H9 (cell line): ENCODE measurements at regions not wholly inside any gene's neighbourhood (a gene's known extent, or its start where the extent isn't known, plus 50 kb on each side); places are given as distances from the start of the nearest gene placed in this dataset.

ENCODE experiments used
- DNase-seq: peaks from one replicate; pipeline ENCODE4 v3.0.0-alpha.2; 2017
- H2AFZ ChIP-seq: one replicate; pipeline ENCODE4 v1.6.1; 2013; ENCODE audit warnings: mild to moderate bottlenecking, low read length, control low read depth, moderate library complexity
- H2AK5ac ChIP-seq: 2 replicates; pipeline ENCODE4 v1.6.1; 2013; ENCODE audit warnings: low read length, control low read depth, mixed read lengths; ENCODE audit not compliant: insufficient read length
- H2BK120ac ChIP-seq: one replicate; pipeline ENCODE4 v1.6.1; 2013; ENCODE audit warnings: low read depth, mild to moderate bottlenecking, low read length, control low read depth, inconsistent platforms; ENCODE audit not compliant: poor library complexity, severe bottlenecking
- H2BK12ac ChIP-seq: 2 replicates; pipeline ENCODE4 v1.6.1; 2013; ENCODE audit warnings: low read length, control low read depth, mixed read lengths, low read depth; ENCODE audit not compliant: insufficient read length
- H2BK15ac ChIP-seq: 2 replicates; pipeline ENCODE4 v1.6.1; 2013; ENCODE audit warnings: low read depth, low read length, control low read depth
- H2BK20ac ChIP-seq: one replicate; pipeline ENCODE4 v1.6.1; 2013; ENCODE audit warnings: low read depth, mild to moderate bottlenecking, low read length, control low read depth, inconsistent platforms; ENCODE audit not compliant: poor library complexity, severe bottlenecking
- H2BK5ac ChIP-seq: 2 replicates; pipeline ENCODE4 v1.6.1; 2013; ENCODE audit warnings: low read length, control low read depth, mixed read lengths; ENCODE audit not compliant: insufficient read length
- H3K14ac ChIP-seq: 2 replicates; pipeline ENCODE4 v1.6.1; 2013; ENCODE audit warnings: low read length, control low read depth; ENCODE audit not compliant: insufficient read depth
- H3K18ac ChIP-seq: 2 replicates; pipeline ENCODE4 v1.6.1; 2013; ENCODE audit warnings: low read depth, mild to moderate bottlenecking, mixed read lengths, low read length, control low read depth; ENCODE audit not compliant: insufficient read length
- H3K23ac ChIP-seq: 2 replicates; pipeline ENCODE4 v1.6.1; 2013; ENCODE audit warnings: low read length, control low read depth, mixed read lengths, low read depth; ENCODE audit not compliant: insufficient read length
- H3K23me2 ChIP-seq: 2 replicates; pipeline ENCODE4 v1.6.1; 2013; ENCODE audit warnings: low read depth, mild to moderate bottlenecking, mixed read lengths, low read length, control low read depth; ENCODE audit not compliant: insufficient read length, poor library complexity, severe bottlenecking
- H3K27ac ChIP-seq: 2 replicates; pipeline ENCODE4 v1.5.1; 2013; ENCODE audit warnings: low read length, control low read depth, mixed read lengths, low read depth; ENCODE audit not compliant: insufficient read length
- H3K27me3 ChIP-seq: 2 replicates; pipeline ENCODE4 v1.6.1; 2013; ENCODE audit warnings: low read length, control low read depth, inconsistent platforms; ENCODE audit not compliant: insufficient read depth
- H3K4ac ChIP-seq: 2 replicates; pipeline ENCODE4 v1.6.1; 2013; ENCODE audit warnings: low read depth, mild to moderate bottlenecking, control low read depth, inconsistent platforms, low read length, moderate library complexity
- H3K4me1 ChIP-seq: 2 replicates; pipeline ENCODE4 v1.6.1; 2013; ENCODE audit warnings: low read length, control low read depth, inconsistent platforms; ENCODE audit not compliant: insufficient read depth
- H3K4me2 ChIP-seq: 2 replicates; pipeline ENCODE4 v1.6.1; 2013; ENCODE audit warnings: low read length, control low read depth, mixed read lengths; ENCODE audit not compliant: insufficient read length, insufficient read depth
- H3K56ac ChIP-seq: 2 replicates; pipeline ENCODE4 v1.6.1; 2013; ENCODE audit warnings: low read depth, mild to moderate bottlenecking, mixed read lengths, low read length, control low read depth; ENCODE audit not compliant: insufficient read length
- H3K79me1 ChIP-seq: 2 replicates; pipeline ENCODE4 v1.6.1; 2013; ENCODE audit warnings: low read depth, mild to moderate bottlenecking, moderate library complexity, low read length, control low read depth, inconsistent platforms; ENCODE audit not compliant: insufficient read depth, poor library complexity, severe bottlenecking
- H3K79me2 ChIP-seq: 2 replicates; pipeline ENCODE4 v1.6.1; 2013; ENCODE audit warnings: low read length, control low read depth, inconsistent platforms; ENCODE audit not compliant: insufficient read depth
- H3K9ac ChIP-seq: 2 replicates; pipeline ENCODE4 v1.6.1; 2013; ENCODE audit warnings: low read length, control low read depth, mixed read lengths; ENCODE audit not compliant: insufficient read length; ENCODE audit errors: extremely low read depth
- H3K9me3 ChIP-seq: one replicate; pipeline ENCODE4 v1.6.1; 2013; ENCODE audit warnings: low read depth, low read length, inconsistent platforms; ENCODE audit not compliant: control insufficient read depth
- H3T11ph ChIP-seq: one replicate; pipeline ENCODE4 v1.6.1; 2013; ENCODE audit warnings: mild to moderate bottlenecking, low read length, control low read depth, inconsistent platforms
- H4K20me1 ChIP-seq: one replicate; pipeline ENCODE4 v1.6.1; 2013; ENCODE audit not compliant: control insufficient read depth, insufficient read length, insufficient read depth
- H4K5ac ChIP-seq: 2 replicates; pipeline ENCODE4 v1.6.1; 2013; ENCODE audit warnings: low read depth, mild to moderate bottlenecking, mixed read lengths, low read length, control low read depth; ENCODE audit not compliant: insufficient read length
- H4K8ac ChIP-seq: replicated peaks from 2 replicates; pipeline ENCODE4 v1.6.1; 2013; ENCODE audit warnings: low read length, control low read depth, mixed read lengths, low read depth; ENCODE audit not compliant: insufficient read length
- H4K91ac ChIP-seq: 2 replicates; pipeline ENCODE4 v1.6.1; 2013; ENCODE audit warnings: low read depth, mild to moderate bottlenecking, moderate library complexity, mixed read lengths, low read length, control low read depth; ENCODE audit not compliant: insufficient read length
- H3K27ac Mint-ChIP-seq, 3 experiments: 2 replicates in 2 of 3; 3 replicates in 1 of 3; pipeline ENCODE4 v1.8.0; 2020 to 2021; ENCODE audit warnings: mixed read lengths in 3 of 3, mild to moderate bottlenecking in 1 of 3, moderate library complexity in 1 of 3
- H3K27me3 Mint-ChIP-seq: 2 replicates; pipeline ENCODE4 v1.8.0; 2021; ENCODE audit warnings: low read depth, mild to moderate bottlenecking, moderate library complexity, mixed read lengths
- H3K36me3 Mint-ChIP-seq, 3 experiments: 2 replicates in 2 of 3; 3 replicates in 1 of 3; pipeline ENCODE4 v1.8.0; 2020 to 2021; ENCODE audit warnings: low read depth in 3 of 3, mixed read lengths in 3 of 3; ENCODE audit not compliant: insufficient read depth in 1 of 3
- H3K4me1 Mint-ChIP-seq, 2 experiments: 2 replicates each; pipeline ENCODE4 v1.8.0; 2020; ENCODE audit warnings: mixed read lengths in 2 of 2
- H3K4me3 Mint-ChIP-seq, 2 experiments: 2 replicates in 1 of 2; 3 replicates in 1 of 2; pipeline ENCODE4 v1.8.0; 2020 to 2021; ENCODE audit warnings: mild to moderate bottlenecking in 2 of 2, mixed read lengths in 2 of 2, moderate library complexity in 1 of 2
- H3K9me3 Mint-ChIP-seq, 2 experiments: 2 replicates in 1 of 2; 3 replicates in 1 of 2; pipeline ENCODE4 v1.8.0; 2020; ENCODE audit warnings: mild to moderate bottlenecking in 2 of 2, mixed read lengths in 2 of 2, moderate library complexity in 1 of 2
- CTCF ChIP-seq: fragments of 200-600 bp; sonication (generic); conservative IDR thresholded peaks from 3 replicates; pipeline ENCODE4 v1.8.0; 2021; ENCODE audit warnings: antibody characterized with exemption, mild to moderate bottlenecking
- WGBS: extraction: QIAGEN DNeasy Blood & Tissue Kit; methylation state at CpG from one replicate; pipeline ENCODE4 v1.1.7; 2013; ENCODE audit warnings: missing lambda C conversion rate, low lambda C conversion rate, mixed read lengths; ENCODE audit not compliant: insufficient read length; ENCODE audit errors: extremely low coverage; 5-methylcytosine and 5-hydroxymethylcytosine counted together

- H3K23ac ChIP-seq, result no peak overlapping the region
- H3K4me1 ChIP-seq, result no peaks in the 10 kb centered on the region
- WGBS, result no CpG with 5 or more reads among the region's 3 CpGs
- H4K8ac ChIP-seq, result no peak overlapping the region
- no peak overlapping the region for H3K4me3 Mint-ChIP-seq
- no peaks in the 10 kb centered on the region for H3K79me1 ChIP-seq
- no peak overlapping the region for H4K91ac ChIP-seq
- no peak overlapping the region for H2BK5ac ChIP-seq
- H3K18ac ChIP-seq, result no peak overlapping the region
- H2AK5ac ChIP-seq, result no peak overlapping the region
- no peaks in the 10 kb centered on the region for H4K20me1 ChIP-seq
- no peaks in the 10 kb centered on the region for H3K9me3 ChIP-seq
- H3K14ac ChIP-seq, result no peak overlapping the region
- no peak overlapping the region for H2BK20ac ChIP-seq
- DNase-seq, result no peak
- no peaks in the 10 kb centered on the region; a peak in 1 of 4 replicates for H3K4me1 Mint-ChIP-seq
- peaks cover 4 to 11% (median 5%) of the 10 kb centered on the region in 3 experiments; a peak in 6 of 7 replicates for H3K36me3 Mint-ChIP-seq
- no peak overlapping the region for H2BK12ac ChIP-seq
- TF ChIP-seq CTCF, result no peak
- no peaks in the 10 kb centered on the region; the same call in 1 of the 2 replicates for H3K27me3 Mint-ChIP-seq
- H3K27ac Mint-ChIP-seq, result no peak overlapping the region
- H3K27ac ChIP-seq, result no peak overlapping the region
- H2BK120ac ChIP-seq, result no peak overlapping the region
- H2BK15ac ChIP-seq, result no peak overlapping the region
- no peaks in the 10 kb centered on the region for H3K27me3 ChIP-seq
- H4K5ac ChIP-seq, result no peak overlapping the region
- no peak overlapping the region for H3K4me2 ChIP-seq
- no peak overlapping the region for H2AFZ ChIP-seq
- no peaks in the 10 kb centered on the region for H3K23me2 ChIP-seq
- H3K56ac ChIP-seq, result no peak overlapping the region
- no peak overlapping the region for H3T11ph ChIP-seq
- H3K9me3 Mint-ChIP-seq, result peaks cover 64 to 69% of the 10 kb centered on the region in 2 experiments
- no peak overlapping the region for H3K4ac ChIP-seq
- no peak overlapping the region for H3K9ac ChIP-seq
- no peaks in the 10 kb centered on the region for H3K79me2 ChIP-seq
Measured at GRCh38 chrX:13254870-13255269, 65.0 kb downstream of the ATXN3L start.
